ENCODE measurements at regions not wholly inside any gene's neighbourhood (a gene's known extent, or its start where the extent isn't known, plus 50 kb on each side); places are given as distances from the start of the nearest gene placed in this dataset.
"Not testable (repeated sequence)": the region's sequence is repeated elsewhere in the genome, so short reads cannot be mapped to it uniquely, and the experiment has no call there.

DNA sequence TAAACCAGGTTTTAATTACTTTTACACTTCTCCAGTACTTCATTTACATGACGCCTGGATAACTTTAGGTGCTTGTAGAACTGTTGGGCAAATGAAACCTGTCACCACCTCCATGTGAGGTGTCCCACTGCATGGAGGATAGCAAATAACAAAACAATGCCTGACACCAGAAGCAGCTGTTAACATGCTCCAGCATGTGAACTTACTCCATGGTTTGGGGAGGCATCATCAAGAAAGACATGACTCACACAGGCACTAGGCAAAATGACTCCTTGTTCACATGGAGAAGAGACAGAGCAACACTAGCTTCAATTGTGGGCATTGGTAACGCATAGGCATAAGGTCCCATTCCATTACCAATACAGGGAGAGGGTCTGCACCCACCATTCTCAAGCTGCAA is 198.1 kb upstream of the F9 start:
- ATAC-seq (no peak), DNase-seq (no peak)
- no peak overlapping the region for H3K4me3 ChIP-seq
- H3K36me3 ChIP-seq (ENCODE audit: low read depth): no peaks in the 10 kb centered on the region
- H3K4me1 ChIP-seq (ENCODE audit: low read depth): no peaks in the 10 kb centered on the region
- intact Hi-C loops (cut with DNase I, micrococcal nuclease): no loop called here
- TF ChIP-seq, protein P1, sequence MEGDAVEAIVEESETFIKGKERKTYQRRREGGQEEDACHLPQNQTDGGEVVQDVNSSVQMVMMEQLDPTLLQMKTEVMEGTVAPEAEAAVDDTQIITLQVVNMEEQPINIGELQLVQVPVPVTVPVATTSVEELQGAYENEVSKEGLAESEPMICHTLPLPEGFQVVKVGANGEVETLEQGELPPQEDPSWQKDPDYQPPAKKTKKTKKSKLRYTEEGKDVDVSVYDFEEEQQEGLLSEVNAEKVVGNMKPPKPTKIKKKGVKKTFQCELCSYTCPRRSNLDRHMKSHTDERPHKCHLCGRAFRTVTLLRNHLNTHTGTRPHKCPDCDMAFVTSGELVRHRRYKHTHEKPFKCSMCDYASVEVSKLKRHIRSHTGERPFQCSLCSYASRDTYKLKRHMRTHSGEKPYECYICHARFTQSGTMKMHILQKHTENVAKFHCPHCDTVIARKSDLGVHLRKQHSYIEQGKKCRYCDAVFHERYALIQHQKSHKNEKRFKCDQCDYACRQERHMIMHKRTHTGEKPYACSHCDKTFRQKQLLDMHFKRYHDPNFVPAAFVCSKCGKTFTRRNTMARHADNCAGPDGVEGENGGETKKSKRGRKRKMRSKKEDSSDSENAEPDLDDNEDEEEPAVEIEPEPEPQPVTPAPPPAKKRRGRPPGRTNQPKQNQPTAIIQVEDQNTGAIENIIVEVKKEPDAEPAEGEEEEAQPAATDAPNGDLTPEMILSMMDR (IDR thresholded peaks at IDR 0.05): no peak
- no peaks in the 10 kb centered on the region for H3K9me3 ChIP-seq

DNA sequence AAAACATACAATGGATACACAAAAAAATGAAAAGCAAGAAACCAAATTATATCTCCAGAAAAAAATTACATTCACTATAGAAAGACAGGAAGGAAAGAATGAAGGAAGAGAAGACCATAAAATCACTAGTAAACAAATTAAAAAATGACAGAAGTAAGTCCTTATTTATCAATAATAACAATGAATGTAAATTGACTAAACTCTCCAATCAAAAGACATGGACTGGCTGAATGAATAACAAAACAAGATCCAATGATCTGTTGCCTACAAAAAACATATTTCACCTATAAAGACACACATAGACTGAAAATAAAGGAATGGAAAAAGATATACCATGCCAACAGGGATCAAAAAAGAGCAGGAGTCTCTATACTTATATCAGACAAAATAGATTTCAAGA is 203.2 kb upstream of the F9 start:
- intact Hi-C loops (cut with DNase I, micrococcal nuclease): no loop called here
- no peak for ATAC-seq
- Histone ChIP-seq H3K9me3 (no peaks in the 10 kb centered on the region), H3K4me3 (no peak overlapping the region), H3K36me3 (ENCODE audit: low read depth) (no peaks in the 10 kb centered on the region), H3K4me1 (ENCODE audit: low read depth) (no peaks in the 10 kb centered on the region)
- TF ChIP-seq, protein P1 (IDR thresholded peaks at IDR 0.05): no peak
- DNase-seq: no peak

DNA sequence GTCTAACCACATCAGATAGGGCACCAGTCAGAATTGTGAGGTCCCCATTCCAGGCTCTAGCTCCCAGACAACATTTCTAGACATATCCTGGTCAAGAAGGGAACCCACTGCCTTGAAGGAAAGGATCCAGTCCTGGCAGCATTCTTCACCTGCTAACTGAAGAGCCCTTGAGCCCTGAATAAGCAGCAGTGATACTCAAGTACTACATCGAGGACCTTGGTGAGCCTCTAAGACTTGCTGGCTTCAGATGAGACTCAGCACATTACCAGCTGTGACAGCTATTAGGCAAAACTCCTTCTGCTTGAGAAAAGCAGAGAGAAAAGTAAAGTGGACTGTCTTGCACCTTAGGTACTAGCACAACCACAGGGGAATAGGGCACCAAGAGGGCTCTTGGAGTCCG is 205.8 kb upstream of the F9 start:
- TF ChIP-seq, protein P1 (IDR thresholded peaks at IDR 0.05): no peak

DNA sequence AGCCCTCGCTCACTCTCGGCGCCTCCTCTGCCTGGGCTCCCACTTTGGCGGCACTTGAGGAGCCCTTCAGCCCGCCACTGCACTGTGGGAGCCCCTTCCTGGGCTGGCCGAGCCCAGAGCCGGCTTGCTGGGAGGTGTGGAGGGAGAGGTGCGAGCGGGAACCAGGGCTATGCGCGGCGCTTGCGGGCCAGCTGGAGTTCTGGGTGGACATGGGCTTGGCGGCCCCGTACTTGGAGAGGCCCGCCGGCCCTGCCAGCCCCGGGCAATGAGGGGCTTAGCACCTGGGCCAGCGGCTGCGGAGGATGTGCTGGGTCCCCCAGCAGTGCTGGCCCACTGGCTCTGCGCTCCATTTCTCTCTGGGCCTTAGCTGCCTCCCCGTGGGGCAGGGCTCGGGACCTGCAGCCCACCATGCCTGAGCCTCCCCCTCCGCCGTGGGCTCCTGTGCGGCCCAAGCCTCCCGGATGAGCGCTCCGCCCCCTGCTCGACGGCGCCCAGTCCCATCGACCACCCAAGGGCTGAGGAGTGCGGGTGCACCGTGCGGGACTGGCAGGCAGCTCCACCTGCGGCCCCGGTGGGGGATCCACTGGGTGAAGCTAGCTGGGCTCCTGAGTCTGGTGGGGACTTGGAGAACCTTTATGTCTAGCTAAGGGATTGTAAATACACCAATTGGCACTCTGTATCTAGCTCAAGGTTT is 209.7 kb upstream of the F9 start:
- intact Hi-C loops (cut with DNase I, micrococcal nuclease); H3K4me1 ChIP-seq (ENCODE audit: low read depth); H3K36me3 ChIP-seq (ENCODE audit: low read depth); DNase-seq; H3K4me3 ChIP-seq; ATAC-seq; H3K9me3 ChIP-seq: not testable (repeated sequence)

More for the DNA sequence above, 205.8 kb upstream of the F9 start:
- H3K9me3 ChIP-seq: no peaks in the 10 kb centered on the region
- no peaks in the 10 kb centered on the region for H3K36me3 ChIP-seq (ENCODE audit: low read depth)
- intact Hi-C loops (cut with DNase I, micrococcal nuclease): no loop called here
- DNase-seq (no peak), ATAC-seq (no peak)
- H3K4me1 ChIP-seq (ENCODE audit: low read depth): no peaks in the 10 kb centered on the region
- H3K4me3 ChIP-seq: no peak overlapping the region

DNA sequence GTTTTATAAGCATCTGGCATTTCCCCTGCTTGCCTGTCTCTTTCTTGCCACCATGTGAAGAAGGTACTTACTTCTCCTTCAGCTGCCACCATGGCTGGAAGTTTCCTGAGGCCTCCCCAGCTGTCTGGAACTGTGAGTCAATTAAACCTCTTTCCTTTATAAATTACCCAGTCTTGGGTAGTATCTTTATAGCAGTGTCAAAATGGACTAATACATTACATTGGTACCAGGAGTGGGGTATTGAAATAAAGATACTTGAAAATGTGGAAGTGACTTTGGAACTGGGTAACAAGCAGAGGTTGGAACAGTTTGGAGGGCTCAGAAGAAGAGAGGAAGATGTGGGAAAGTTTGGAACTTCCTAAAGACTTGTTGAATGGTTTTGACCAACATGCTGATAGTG is 223.9 kb upstream of the F9 start:
- H3K4me1 ChIP-seq (ENCODE audit: low read depth); H3K4me3 ChIP-seq; ATAC-seq; H3K9me3 ChIP-seq; intact Hi-C loops (cut with DNase I, micrococcal nuclease); DNase-seq; H3K36me3 ChIP-seq (ENCODE audit: low read depth): not testable (repeated sequence)

DNA sequence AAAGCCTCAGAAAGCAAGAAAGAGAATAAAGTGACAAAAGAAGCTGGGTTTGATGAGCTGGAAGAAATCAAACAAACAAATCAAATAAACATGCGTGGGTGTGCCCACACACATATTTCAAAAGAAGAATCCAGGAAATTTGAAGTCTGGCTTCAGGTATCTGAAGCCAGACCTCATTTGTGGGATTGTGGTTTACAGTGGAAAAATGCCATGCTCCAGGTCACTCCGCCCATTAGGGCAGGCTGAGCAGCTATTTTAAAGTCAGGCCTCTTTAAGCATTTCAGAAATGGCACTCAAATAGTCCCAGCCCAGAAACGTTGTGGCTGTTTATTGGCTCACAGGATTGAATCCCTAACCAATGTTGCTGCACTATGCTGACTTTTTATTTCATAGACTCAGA is 226.1 kb upstream of the F9 start:
- H3K9me3 ChIP-seq: peaks cover 7% of the 10 kb centered on the region
- intact Hi-C loops (cut with DNase I, micrococcal nuclease): no loop called here
- DNase-seq (no peak), ATAC-seq (no peak)
- TF ChIP-seq, protein P1 (IDR thresholded peaks at IDR 0.05): no peak
- H3K4me3 ChIP-seq: no peak overlapping the region
- H3K36me3 ChIP-seq (ENCODE audit: low read depth): no peaks in the 10 kb centered on the region
- H3K4me1 ChIP-seq (ENCODE audit: low read depth): no peaks in the 10 kb centered on the region

DNA sequence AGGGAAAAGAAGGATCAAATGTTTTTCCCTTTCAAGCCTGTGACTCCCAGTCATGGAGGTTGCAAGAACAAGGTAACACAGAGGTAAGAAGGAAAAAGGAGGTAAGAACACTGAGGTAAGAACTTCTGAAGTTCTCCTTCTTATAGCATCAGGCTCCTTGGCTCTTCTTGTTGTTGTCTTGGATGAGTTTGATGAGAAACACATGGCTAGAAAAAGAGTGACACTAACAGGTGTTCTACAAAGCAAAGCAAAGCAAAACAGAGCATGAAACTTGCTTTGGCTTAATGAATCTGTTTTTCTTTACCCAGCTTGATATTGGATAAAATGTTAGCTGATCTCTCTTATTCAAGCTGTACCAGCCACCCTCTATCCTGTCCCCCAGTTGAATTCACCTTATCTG is 231.2 kb upstream of the F9 start:
- TF ChIP-seq, protein P1 (IDR thresholded peaks at IDR 0.05): no peak
- H3K4me3 ChIP-seq: no peak overlapping the region
- intact Hi-C loops (cut with DNase I, micrococcal nuclease): no loop called here
- no peaks in the 10 kb centered on the region for H3K4me1 ChIP-seq (ENCODE audit: low read depth)
- no peaks in the 10 kb centered on the region for H3K9me3 ChIP-seq
- ATAC-seq: no peak
- H3K36me3 ChIP-seq (ENCODE audit: low read depth): no peaks in the 10 kb centered on the region
- DNase-seq: no peak

Data from mucosa of descending colon (tissue), 3 donors.